H1 (cell line): ENCODE measurements at regions not wholly inside any gene's neighbourhood (a gene's known extent, or its start where the extent isn't known, plus 50 kb on each side); places are given as distances from the start of the nearest gene placed in this dataset.

Experiments used
- CTCF ChIA-PET: fragments of 300-600 bp; sonication (Branson Sonifier 250); formaldehyde crosslinking; loops from one replicate; lab custom pipeline; 2021; ENCODE audit not compliant: partially characterized antibody; lab: Charles Lee
- POLR2A ChIA-PET: fragments of 300-600 bp; sonication (Branson Sonifier 250); formaldehyde crosslinking; loops from one replicate; lab custom pipeline; 2021; ENCODE audit warnings: inconsistent platforms; ENCODE audit not compliant: partially characterized antibody; lab: Charles Lee
- DNase-seq, 2 experiments: peaks; one replicate each; pipeline versions ENCODE4 v3.0.0 to v3.0.0-alpha.2; 2010 to 2022; ENCODE audit warnings: low spot score in 2 of 2, low read depth in 1 of 2, mixed read lengths in 1 of 2
- FAIRE-seq: peaks from 2 replicates; lab custom pipeline; 2011; peaks lifted over from hg19 to GRCh38; lab: Jason Lieb, UNC
- H2AFZ ChIP-seq: 2 replicates; pipeline ENCODE4 v1.8.1; 2012; ENCODE audit warnings: low read length, inconsistent platforms
- H2AK5ac ChIP-seq: 2 replicates; pipeline ENCODE4 v1.6.1; 2013; ENCODE audit warnings: low read depth, low read length
- H2BK120ac ChIP-seq: replicated peaks from 2 replicates; pipeline ENCODE3; 2013; ENCODE audit warnings: low read depth, low read length, inconsistent platforms
- H2BK12ac ChIP-seq: 2 replicates; pipeline ENCODE4 v1.6.1; 2013; ENCODE audit warnings: low read depth, low read length
- H2BK15ac ChIP-seq: 2 replicates; pipeline ENCODE4 v1.6.1; 2013; ENCODE audit warnings: low read length
- H2BK20ac ChIP-seq: 2 replicates; pipeline ENCODE4 v1.6.1; 2013; ENCODE audit warnings: low read length
- H2BK5ac ChIP-seq: 2 replicates; pipeline ENCODE4 v1.6.1; 2013; ENCODE audit warnings: low read depth, low read length
- H3K14ac ChIP-seq: 2 replicates; pipeline ENCODE4 v1.6.1; 2013; ENCODE audit warnings: inconsistent platforms; ENCODE audit not compliant: insufficient read length
- H3K18ac ChIP-seq: 2 replicates; pipeline ENCODE4 v1.6.1; 2013; ENCODE audit warnings: low read length; ENCODE audit errors: extremely low read depth
- H3K23ac ChIP-seq: 2 replicates; pipeline ENCODE4 v1.6.1; 2013; ENCODE audit warnings: inconsistent platforms; ENCODE audit not compliant: insufficient read length
- H3K23me2 ChIP-seq: 2 replicates; pipeline ENCODE4 v1.6.1; 2013; ENCODE audit warnings: low read depth, low read length
- H3K27ac ChIP-seq: 2 replicates; pipeline ENCODE4 v1.6.1; 2011; ENCODE audit warnings: low read depth, low read length, inconsistent platforms
- H3K27me3 ChIP-seq, 4 experiments: replicated peaks in 1 of 4; 1 replicate in 1 of 4; 2 replicates in 3 of 4; pipeline versions ENCODE4 v1.6.1 to v1.8.1; 2011 to 2013; ENCODE audit warnings: low read length in 3 of 4, mild to moderate bottlenecking in 3 of 4, inconsistent platforms in 2 of 4, mixed read lengths in 2 of 4, moderate library complexity in 1 of 4; ENCODE audit not compliant: control insufficient read depth in 3 of 4, insufficient read depth in 3 of 4; ENCODE audit errors: extremely low read depth in 1 of 4
- H3K36me3 ChIP-seq, 4 experiments: 2 replicates each; pipeline versions ENCODE4 v1.6.1 to v1.8.1; 2011 to 2013; ENCODE audit warnings: mild to moderate bottlenecking in 4 of 4, low read length in 3 of 4, moderate library complexity in 2 of 4, control low read depth in 1 of 4, inconsistent platforms in 1 of 4; ENCODE audit not compliant: insufficient read depth in 4 of 4, control insufficient read depth in 2 of 4
- H3K4ac ChIP-seq: replicated peaks from 2 replicates; pipeline ENCODE3; 2013; ENCODE audit warnings: low read length, low read depth, mixed read lengths, inconsistent platforms; ENCODE audit not compliant: insufficient read length
- H3K4me1 ChIP-seq, 4 experiments: replicated peaks in 1 of 4; 1 replicate in 1 of 4; 2 replicates in 3 of 4; pipeline versions ENCODE4 v1.6.1 to v1.8.1; 2011 to 2013; ENCODE audit warnings: low read length in 3 of 4, inconsistent platforms in 2 of 4, mixed read lengths in 1 of 4; ENCODE audit not compliant: insufficient read depth in 4 of 4, control insufficient read depth in 3 of 4
- H3K4me2 ChIP-seq, 2 experiments: 2 replicates each; pipeline versions ENCODE4 v1.6.1 to v1.8.1; 2011 to 2013; ENCODE audit warnings: low read depth in 2 of 2, low read length in 2 of 2, control low read depth in 1 of 2, inconsistent platforms in 1 of 2, mild to moderate bottlenecking in 1 of 2; ENCODE audit not compliant: insufficient read depth in 1 of 2
- H3K4me3 ChIP-seq, 4 experiments: fragments of 200-600, 300-600 bp in 1 of 4; sonication (generic), shearing (Covaris generic), sonication (Bioruptor Twin) in 1 of 4; 2 replicates each; pipeline versions ENCODE4 v1.5.1 to v1.8.1; 2011 to 2016; ENCODE audit warnings: low read length in 4 of 4, low read depth in 3 of 4, control low read depth in 2 of 4, inconsistent platforms in 2 of 4, mild to moderate bottlenecking in 2 of 4, mixed read lengths in 1 of 4, moderate library complexity in 1 of 4; ENCODE audit not compliant: insufficient read depth in 2 of 4; ENCODE audit errors: extremely low read depth in 1 of 4
- H3K56ac ChIP-seq: replicated peaks from 2 replicates; pipeline ENCODE3; 2013; ENCODE audit warnings: low read depth, mild to moderate bottlenecking, mixed read lengths, low read length, inconsistent platforms; ENCODE audit not compliant: insufficient read length
- H3K79me1 ChIP-seq: 2 replicates; pipeline ENCODE4 v1.6.1; 2013; ENCODE audit warnings: low read depth, low read length, control low read depth
- H3K79me2 ChIP-seq, 2 experiments: 2 replicates each; pipeline versions ENCODE4 v1.6.1 to v1.8.1; 2012 to 2013; ENCODE audit warnings: low read length in 2 of 2, mild to moderate bottlenecking in 2 of 2, inconsistent platforms in 1 of 2; ENCODE audit not compliant: insufficient read depth in 2 of 2, control insufficient read depth in 1 of 2
- H3K9ac ChIP-seq, 4 experiments: replicated peaks in 1 of 4; 1 replicate in 1 of 4; 2 replicates in 3 of 4; pipeline versions ENCODE4 v1.6.1 to v1.8.1; 2011 to 2013; ENCODE audit warnings: low read depth in 3 of 4, low read length in 3 of 4, control low read depth in 2 of 4, mild to moderate bottlenecking in 2 of 4, moderate library complexity in 2 of 4, inconsistent platforms in 1 of 4; ENCODE audit errors: extremely low read depth in 1 of 4
- H3K9me3 ChIP-seq, 2 experiments: 2 replicates each; pipeline versions ENCODE4 v1.6.1 to v1.8.1; 2012 to 2013; ENCODE audit warnings: mild to moderate bottlenecking in 2 of 2, moderate library complexity in 2 of 2, control low read depth in 1 of 2, inconsistent platforms in 1 of 2, low read depth in 1 of 2, low read length in 1 of 2, mixed read lengths in 1 of 2; ENCODE audit not compliant: insufficient read depth in 2 of 2
- H4K20me1 ChIP-seq, 2 experiments: replicated peaks in 1 of 2; 2 replicates each; pipeline versions ENCODE3 to v1.8.1; 2011 to 2013; ENCODE audit warnings: inconsistent platforms in 2 of 2, low read length in 2 of 2, mild to moderate bottlenecking in 1 of 2; ENCODE audit not compliant: insufficient read depth in 2 of 2, control insufficient read depth in 1 of 2
- H4K5ac ChIP-seq: 2 replicates; pipeline ENCODE4 v1.6.1; 2013; ENCODE audit warnings: low read length, low read depth, mixed read lengths, inconsistent platforms; ENCODE audit not compliant: insufficient read length
- H4K8ac ChIP-seq: 2 replicates; pipeline ENCODE4 v1.8.0; 2013; ENCODE audit warnings: mild to moderate bottlenecking, moderate library complexity, low read length, inconsistent platforms; ENCODE audit not compliant: insufficient read depth; ENCODE audit errors: extremely low read depth
- H4K91ac ChIP-seq: replicated peaks from 2 replicates; pipeline ENCODE3; 2013; ENCODE audit warnings: low read length, mixed read lengths, inconsistent platforms; ENCODE audit not compliant: insufficient read length
- CBX8 ChIP-seq: fragments of 300-800, 300-1000 bp; sonication (generic); IDR thresholded peaks from 2 replicates; pipeline ENCODE4 v1.7.1; 2016; ENCODE audit warnings: low read depth, low read length, borderline replicate concordance
- CREB1 ChIP-seq: IDR thresholded peaks from 2 replicates; pipeline ENCODE4 v1.6.1; 2012; ENCODE audit warnings: inconsistent platforms
- EP300 ChIP-seq, 2 experiments: IDR thresholded peaks; 1 replicate in 1 of 2; 2 replicates in 1 of 2; pipeline ENCODE4 v1.6.1; 2011 to 2012; ENCODE audit warnings: low read depth in 2 of 2, low read length in 2 of 2, mild to moderate bottlenecking in 2 of 2, borderline replicate concordance in 1 of 2, inconsistent platforms in 1 of 2, moderate library complexity in 1 of 2
- FOSL1 ChIP-seq: IDR thresholded peaks from 2 replicates; pipeline ENCODE4 v1.6.1; 2011; ENCODE audit warnings: mild to moderate bottlenecking, low read depth, low read length, moderate library complexity; ENCODE audit not compliant: insufficient read depth
- JUN ChIP-seq: IDR thresholded peaks from 2 replicates; pipeline ENCODE4 v1.6.1; 2011; ENCODE audit warnings: low read depth, mild to moderate bottlenecking, improper control_type of control experiment, low read length
- KDM1A ChIP-seq: fragments of 200-600, 300-600 bp; sonication (generic); IDR thresholded peaks from 2 replicates; pipeline ENCODE4 v1.7.1; 2016; ENCODE audit warnings: mild to moderate bottlenecking, low read length, borderline replicate concordance
- MAFK ChIP-seq: IDR thresholded peaks from 2 replicates; pipeline ENCODE4 v1.6.1; 2012; ENCODE audit warnings: low read depth, mild to moderate bottlenecking, improper control_type of control experiment, low read length
- POLR2A ChIP-seq, 2 experiments: IDR thresholded peaks; 1 replicate in 1 of 2; 2 replicates in 1 of 2; pipeline ENCODE4 v1.6.1; 2011; ENCODE audit warnings: low read depth in 2 of 2, low read length in 2 of 2, mild to moderate bottlenecking in 2 of 2; ENCODE audit errors: control extremely low read depth in 1 of 2
- SIN3A ChIP-seq, 2 experiments: IDR thresholded peaks in 1 of 2; conservative IDR thresholded peaks in 1 of 2; 2 replicates each; pipeline ENCODE4 v1.6.1; 2011 to 2012; ENCODE audit warnings: low read length in 2 of 2, improper control_type of control experiment in 1 of 2, low read depth in 1 of 2, mild to moderate bottlenecking in 1 of 2
- SUZ12 ChIP-seq: fragments of 200-600 bp; sonication (generic); IDR thresholded peaks from 2 replicates; pipeline ENCODE4 v1.6.1; 2012; ENCODE audit warnings: mild to moderate bottlenecking, inconsistent platforms, low read length, moderate library complexity, mixed read lengths
- TAF7 ChIP-seq: optimal IDR thresholded peaks from 2 replicates; pipeline ENCODE3; 2011; ENCODE audit warnings: low read depth, mild to moderate bottlenecking, inconsistent platforms, low read length, moderate library complexity, borderline replicate concordance
- WGBS, 2 experiments: shearing (Covaris generic) in 1 of 2; methylation state at CpG; one replicate each; pipeline versions ENCODE4 v1.1.6 to v1.1.7; 2013 to 2015; ENCODE audit warnings: low lambda C conversion rate in 2 of 2, mixed read lengths in 2 of 2, inconsistent platforms in 1 of 2, low coverage in 1 of 2, missing lambda C conversion rate in 1 of 2; ENCODE audit not compliant: insufficient replicate concordance in 2 of 2, insufficient coverage in 1 of 2, insufficient read length in 1 of 2; ENCODE audit errors: extremely low coverage in 1 of 2, missing lambda C conversion rate in 1 of 2; 5-methylcytosine and 5-hydroxymethylcytosine counted together

DNA sequence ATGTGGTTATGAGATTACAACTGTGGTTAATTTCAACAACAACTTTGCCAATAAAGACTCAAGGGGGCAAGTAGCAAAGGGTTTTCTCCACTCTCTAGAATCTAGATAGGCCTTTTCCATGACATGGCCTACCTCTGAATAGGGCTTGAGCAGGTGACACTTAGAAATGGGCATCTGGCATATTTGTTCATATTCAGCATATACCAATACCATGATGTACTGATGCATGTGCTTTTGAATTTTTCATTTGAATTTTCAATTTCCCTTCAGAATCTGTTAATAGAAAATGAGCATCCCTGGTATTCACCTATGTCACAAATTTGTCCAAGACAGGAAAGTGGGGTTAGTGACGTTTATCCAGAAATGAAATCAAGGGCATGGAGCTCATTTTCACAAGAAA is 757.5 kb upstream of the NRSN1 start:
- Histone ChIP-seq H4K8ac (no peak overlapping the region), H3K56ac (no peak overlapping the region), H2BK12ac (no peak overlapping the region), H2BK120ac (no peak overlapping the region), H2BK20ac (no peak overlapping the region), H3K4me3 (no peak overlapping the region), H2AK5ac (no peak overlapping the region), H2BK15ac (no peak overlapping the region), H4K20me1 (no peaks in the 10 kb centered on the region), H3K9me3 (peaks cover 5 to 10% of the 10 kb centered on the region in 2 experiments; a peak in 3 of 4 replicates), H3K18ac (no peak overlapping the region), H3K4me1 (no peaks in the 10 kb centered on the region), H2AFZ (no peak overlapping the region), H3K36me3 (no peaks in the 10 kb centered on the region), H3K27me3 (no peaks in the 10 kb centered on the region), H3K79me1 (no peaks in the 10 kb centered on the region), H3K79me2 (no peaks in the 10 kb centered on the region), H2BK5ac (no peak overlapping the region), H3K4me2 (no peak overlapping the region), H4K5ac (no peak overlapping the region), H3K23ac (no peak overlapping the region), H3K27ac (no peak overlapping the region), H3K23me2 (no peaks in the 10 kb centered on the region), H3K9ac (no peak overlapping the region), H3K4ac (no peak overlapping the region), H4K91ac (no peak overlapping the region), H3K14ac (no peak overlapping the region)
- 100% methylated on average over 1 of the region's 1 CpG; no CpG with 5 or more reads in 1 of the 2 experiments for WGBS, 2 experiments
- POLR2A ChIA-PET = no interaction called here
- DNase-seq (no peak), FAIRE-seq (no peak)
- TF ChIP-seq EP300 (IDR thresholded peaks at IDR 0.05; ENCODE audit: borderline replicate concordance in 1 of 2, low read depth in 2 of 2, low read length in 2 of 2) (no peak), KDM1A (no peak), CBX8 (no peak), MAFK (no peak), SIN3A (conservative IDR thresholded peaks at IDR 0.05 in 1 of 2, IDR thresholded peaks at IDR 0.05 in 1 of 2; ENCODE audit: low read depth in 1 of 2, low read length in 2 of 2) (no peak), SUZ12 (no peak), TAF7 (no peak), JUN (no peak), FOSL1 (no peak), CREB1 (no peak), POLR2A (IDR thresholded peaks at IDR 0.05; ENCODE audit: control extremely low read depth in 1 of 2, low read depth in 2 of 2, low read length in 2 of 2) (no peak)
- CTCF ChIA-PET = interaction anchor here (0.6 kb wide), 2 partner anchors 48 to 1317 kb away, joined by 3 to 4 read pairs; no protein-coding TSS in a partner anchor
